DMS114 treated with DMSO at 0.1 percent for 48 hours (cell line): ENCODE measurements at regions not wholly inside any gene's neighbourhood (a gene's known extent, or its start where the extent isn't known, plus 50 kb on each side); places are given as distances from the start of the nearest gene placed in this dataset.

Experiments
- DNase-seq: peaks from one replicate; lab custom pipeline; 2025; ENCODE audit not compliant: unreplicated experiment; lab: John Stamatoyannopoulos, UW

DNA sequence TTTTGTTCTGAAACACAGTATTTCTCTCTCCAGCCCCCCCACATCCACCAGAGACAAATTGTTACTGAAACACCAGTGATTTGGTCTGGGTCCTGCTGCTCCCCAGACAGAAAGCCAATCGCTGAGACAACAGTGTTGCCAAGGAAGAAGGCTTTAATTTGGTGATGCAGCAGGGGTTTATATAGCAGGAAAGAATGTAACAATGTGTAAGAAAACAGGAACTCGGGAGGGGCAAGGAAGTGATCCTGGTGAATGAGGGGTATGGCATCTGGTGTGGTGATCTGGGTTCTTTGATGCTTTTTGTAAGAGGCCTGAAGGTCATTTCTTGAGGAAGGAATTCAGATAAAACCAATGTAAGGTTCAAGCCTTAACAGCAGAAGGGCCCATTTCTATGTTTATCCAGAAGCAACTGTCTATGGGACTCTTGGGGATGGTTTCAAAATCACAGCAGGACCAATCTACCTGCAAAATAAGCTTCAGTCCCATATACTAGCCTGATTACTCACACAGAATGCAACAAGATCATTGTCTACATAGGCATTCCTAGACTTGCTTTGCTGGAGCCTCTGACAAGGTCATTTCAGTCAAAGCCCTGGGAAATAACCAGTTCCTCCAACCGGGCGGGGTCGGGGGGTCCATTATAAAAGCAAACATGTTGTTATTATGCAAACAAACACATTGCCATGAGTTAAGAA is 445.2 kb upstream of the ZFP42 start:
- no peak for DNase-seq

- no peak for DNase-seq
These were observed 442.8 kb upstream of the ZFP42 start for GRCh38 chr4:187552781-187553180.

DNA sequence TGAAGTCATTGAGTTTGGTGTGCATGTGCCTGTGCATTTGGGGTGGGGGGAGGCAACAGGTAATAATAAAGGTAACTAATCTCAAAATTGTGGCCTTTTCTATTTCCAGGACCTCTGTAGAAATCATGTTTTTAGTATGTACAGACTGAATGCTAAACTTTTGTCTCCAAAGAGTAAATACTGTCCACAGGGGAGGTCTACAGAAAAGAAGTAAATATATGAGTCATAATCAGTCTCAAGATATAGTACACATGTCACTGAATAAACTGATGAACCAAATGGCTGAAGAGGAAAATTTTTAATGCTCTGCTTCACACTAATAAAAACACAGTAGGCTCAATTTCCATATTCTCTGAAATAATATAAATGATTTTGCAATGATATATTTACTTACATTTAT is 440.4 kb upstream of the ZFP42 start:
- no peak for DNase-seq

- DNase-seq, result no peak
These were observed 437.2 kb upstream of the ZFP42 start for GRCh38 chr4:187558391-187558790.

DNA sequence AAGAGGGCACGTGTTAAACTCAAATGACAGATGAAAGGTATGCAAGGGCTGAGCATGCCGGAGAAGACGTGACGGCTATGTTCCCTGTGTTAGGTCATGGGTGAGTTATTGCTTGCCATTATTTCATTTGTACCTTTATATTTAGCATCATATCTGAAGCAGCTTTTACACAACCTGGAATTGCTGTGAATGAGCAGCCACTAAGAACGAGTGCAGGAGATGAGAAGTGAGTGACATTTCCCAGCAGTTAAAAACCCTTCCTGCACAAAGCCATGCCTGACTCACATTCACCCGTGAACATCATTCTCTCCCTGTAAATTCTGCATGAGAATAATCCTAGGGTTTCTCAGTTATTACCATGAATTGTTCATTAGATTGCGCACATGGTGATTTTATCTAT is 433.2 kb upstream of the ZFP42 start:
- DNase-seq, result no peak

GRCh38 chr4:187565416-187565815 is 430.2 kb upstream of the ZFP42 start:
- DNase-seq, result no peak

DNA sequence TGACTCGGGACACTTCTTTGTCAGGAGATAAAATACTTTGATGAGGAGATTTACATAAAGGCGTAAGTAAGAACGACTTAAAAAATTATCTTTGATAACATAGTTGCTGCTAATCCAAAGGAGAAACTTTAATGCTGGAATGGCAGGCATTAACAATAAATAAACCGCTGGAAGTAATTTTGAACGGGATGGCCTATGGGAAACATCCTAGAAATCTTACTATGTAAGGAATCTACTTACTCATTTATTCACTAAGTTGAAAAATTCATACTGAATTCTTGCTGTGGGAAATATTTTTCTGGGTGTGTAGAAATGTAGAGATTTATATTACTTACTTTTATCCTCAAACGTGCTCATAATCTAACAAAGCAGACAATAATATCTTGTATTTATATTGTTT is 425.7 kb upstream of the ZFP42 start:
- no peak for DNase-seq

DNA sequence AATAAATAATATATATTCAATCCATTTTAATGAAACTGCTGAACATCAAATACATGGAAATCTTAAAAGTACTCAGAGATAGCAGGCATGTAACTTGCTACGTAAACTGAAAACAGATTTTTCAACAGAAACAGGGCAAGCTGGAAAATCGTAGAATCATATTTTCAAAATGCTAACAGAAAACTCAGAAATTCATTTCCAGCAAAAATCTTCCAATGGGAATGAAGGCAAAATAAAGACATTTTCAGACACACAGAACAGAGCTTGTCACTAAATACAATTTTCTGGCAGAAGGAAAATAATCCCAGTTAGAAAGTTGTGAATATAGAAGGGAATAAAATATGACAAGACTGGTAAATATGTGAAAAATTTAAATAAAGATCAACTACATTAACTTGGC is 419.9 kb upstream of the ZFP42 start:
- no peak for DNase-seq

DNA sequence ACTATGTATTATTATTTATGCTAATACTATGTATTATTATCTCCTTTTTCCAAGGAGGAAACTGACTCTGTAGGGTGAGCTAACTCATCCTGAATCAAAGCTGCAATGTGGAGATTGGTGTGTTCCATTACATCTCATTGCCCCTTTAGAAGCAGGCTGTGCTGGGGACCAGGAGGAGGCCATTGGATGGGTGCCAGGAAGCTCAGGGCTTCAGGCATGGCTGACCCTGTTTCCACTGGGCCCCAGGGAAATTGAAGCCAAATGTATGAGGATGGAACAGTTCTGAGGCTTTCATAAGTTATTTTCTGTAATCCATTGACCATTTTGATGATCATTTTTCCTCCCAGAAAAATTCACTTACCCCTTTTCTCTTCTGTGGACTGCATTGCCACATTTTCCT is 418.8 kb upstream of the ZFP42 start:
- DNase-seq, result no peak

DNA sequence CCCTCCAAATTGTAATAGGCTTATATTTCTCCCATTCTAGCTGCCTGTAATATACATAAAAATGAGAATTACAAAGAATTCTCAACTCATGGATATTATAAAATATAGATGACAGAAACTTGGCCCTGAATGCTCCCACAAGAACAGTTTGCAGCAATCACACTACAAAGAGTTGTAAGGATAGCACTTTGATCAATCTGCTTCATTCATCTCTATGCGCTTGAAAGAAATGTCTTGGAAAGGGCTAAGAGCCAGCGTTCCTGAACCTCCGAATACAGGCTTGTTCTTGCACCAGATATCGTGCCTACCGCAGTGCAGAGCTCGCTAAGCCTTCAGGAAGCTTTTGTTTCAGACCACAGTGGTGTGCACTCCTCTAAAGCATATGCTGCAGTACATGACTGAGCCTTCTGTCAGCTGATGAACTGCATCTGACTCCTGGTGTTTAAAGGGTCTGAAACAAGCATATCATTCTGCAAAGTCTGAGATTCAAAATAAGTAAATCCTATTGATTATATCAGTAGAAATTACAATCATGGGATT is 417.6 kb upstream of the ZFP42 start:
- no peak for DNase-seq

DNA sequence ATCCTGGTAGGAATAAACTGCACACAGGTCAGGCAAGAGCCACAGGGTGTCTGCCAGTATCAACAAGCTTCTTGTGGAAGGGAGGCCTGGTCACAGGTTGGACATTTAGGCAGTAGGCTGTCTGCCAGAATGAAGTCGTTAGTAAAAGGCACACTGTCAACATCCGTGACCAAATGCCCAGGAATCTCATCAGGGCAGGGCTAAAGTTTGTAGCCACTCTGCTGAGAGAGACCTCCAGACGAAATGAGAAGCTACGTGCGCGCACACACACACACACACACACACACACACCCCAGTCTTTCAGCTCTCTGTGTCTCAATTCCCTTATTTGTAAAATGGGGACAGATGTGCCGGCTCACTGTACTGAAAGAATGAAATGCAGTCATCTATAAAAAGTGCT is 408.7 kb upstream of the ZFP42 start:
- no peak for DNase-seq

DNA sequence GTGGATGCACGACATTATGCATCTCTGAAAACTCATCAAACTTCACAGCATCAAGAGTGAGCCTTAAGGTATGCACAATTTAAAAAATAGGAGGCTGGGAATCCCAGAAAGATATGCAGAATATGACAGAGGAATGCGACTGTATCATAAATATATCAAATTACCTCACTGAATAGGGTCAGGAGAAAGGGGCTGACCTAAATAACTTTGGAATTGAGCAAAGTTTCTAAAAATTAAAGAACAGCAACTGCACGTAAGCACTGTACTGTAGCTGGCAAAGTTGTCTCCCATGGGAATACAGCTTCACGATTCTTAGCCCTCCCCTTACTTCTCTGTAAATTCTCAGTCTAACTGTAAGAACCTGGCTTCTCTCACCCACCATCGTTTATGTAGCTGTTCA is 397.4 kb upstream of the ZFP42 start:
- no peak for DNase-seq

DNA sequence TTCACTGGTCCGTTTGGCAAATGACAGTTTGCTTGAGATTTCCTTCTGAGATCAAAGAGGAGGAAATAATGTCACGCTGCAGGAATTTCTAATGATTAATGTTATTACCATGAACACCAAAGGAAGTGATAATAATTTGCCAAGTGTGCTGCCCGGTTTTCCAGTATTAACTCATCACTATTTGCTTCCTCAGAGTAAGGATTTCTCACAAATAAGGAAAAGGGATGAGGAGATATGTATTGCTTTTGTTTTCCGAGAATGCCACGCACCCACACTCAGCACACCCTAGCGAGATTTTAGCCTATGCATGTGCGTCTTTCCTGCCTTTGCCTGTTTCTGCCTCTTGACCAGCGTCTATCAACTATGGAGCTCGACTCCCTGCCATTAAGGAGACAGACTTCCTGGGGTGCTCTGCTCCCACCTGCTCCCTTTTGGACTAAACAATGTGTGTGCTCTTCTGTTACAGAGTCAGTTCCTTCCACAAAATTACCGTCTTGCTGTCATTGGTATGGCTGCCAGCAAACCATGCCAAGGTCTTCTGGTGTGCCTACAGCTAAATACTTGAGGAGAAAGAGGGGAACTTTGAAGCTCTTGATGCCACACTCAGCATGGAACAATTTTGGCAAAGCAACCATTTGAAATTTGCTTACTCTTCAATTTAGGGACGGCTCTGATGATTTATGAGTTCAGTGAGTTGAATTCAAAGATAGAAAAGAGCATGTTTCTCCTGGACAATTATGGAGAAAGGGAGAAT is 393.1 kb upstream of the ZFP42 start:
- no peak for DNase-seq

GRCh38 chr4:187603093-187604025 is 392.2 kb upstream of the ZFP42 start:
- DNase-seq, result no peak

GRCh38 chr4:187604984-187605383 is 390.6 kb upstream of the ZFP42 start:
- DNase-seq, result no peak

GRCh38 chr4:187606581-187606980 is 389.0 kb upstream of the ZFP42 start:
- peak; percentile 9 for DNase-seq

- DNase-seq, result no peak
These were observed 387.6 kb upstream of the ZFP42 start for GRCh38 chr4:187608001-187608421.

GRCh38 chr4:187612301-187612700 is 383.3 kb upstream of the ZFP42 start:
- DNase-seq, result no peak

DNA sequence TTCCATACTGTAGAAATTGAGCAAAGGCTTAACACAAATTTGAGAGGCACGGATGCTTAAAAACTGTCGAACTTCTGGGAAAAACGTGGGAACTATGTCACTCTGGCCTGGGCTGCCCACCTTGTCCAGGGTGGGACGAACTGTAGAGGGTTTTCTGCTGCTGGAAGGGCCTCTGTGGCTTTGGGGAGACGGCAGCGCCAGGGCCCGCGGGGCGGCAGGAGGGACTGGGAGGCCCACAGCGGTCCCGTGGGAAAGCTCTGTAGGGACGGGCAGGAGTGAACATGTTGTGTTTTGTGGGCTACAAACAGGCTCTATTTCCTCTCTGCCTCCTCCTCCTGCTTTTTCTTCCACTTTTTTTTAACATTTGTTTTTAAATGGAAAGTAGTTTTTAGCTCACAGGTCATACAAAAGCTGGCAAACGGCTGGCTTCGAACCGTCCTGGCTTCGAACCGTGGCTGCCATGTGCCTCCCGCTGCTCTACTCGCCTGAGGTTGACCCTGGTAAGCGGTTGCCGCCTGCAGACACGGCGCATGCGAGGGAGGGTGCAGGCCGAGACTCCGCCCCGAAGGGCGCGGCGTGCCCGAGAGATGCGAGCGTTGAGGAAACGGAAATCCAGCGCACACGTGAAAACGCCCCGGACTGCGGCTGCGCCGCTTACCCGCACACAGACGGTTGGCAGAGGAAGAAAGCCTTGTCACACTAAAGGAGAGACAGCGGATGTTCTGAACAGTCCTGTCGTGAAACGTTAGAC is 382.3 kb upstream of the ZFP42 start:
- no peak for DNase-seq

- DNase-seq, result no peak
These were observed 379.6 kb upstream of the ZFP42 start for GRCh38 chr4:187615972-187616371.

DNA sequence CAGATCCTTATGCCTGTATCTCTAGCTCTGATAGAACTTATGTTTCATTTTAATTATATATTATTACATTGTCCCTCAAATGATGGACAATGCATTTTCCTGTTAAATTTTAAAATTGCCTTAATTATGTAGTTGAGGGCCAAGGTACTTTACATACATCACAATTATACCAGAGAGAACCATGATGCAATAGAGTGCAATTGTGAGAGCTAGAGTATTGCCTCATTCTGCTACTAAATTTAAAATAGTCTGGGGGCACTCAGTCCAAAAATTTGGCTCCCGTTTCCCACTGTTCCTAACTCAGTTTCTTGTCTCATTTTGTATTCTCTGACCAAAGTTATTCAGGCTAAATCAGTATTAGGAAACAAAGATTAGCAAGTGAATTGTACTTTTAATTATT is 378.5 kb upstream of the ZFP42 start:
- no peak for DNase-seq
